ENCODE measurements at regions not wholly inside any gene's neighbourhood (a gene's known extent, or its start where the extent isn't known, plus 50 kb on each side); places are given as distances from the start of the nearest gene placed in this dataset.

GRCh38 chr9:85278769-85279168, 463.0 kb downstream of the AGTPBP1 start:
- no peak for DNase-seq (ENCODE audit: low read depth in 1 of 2, low spot score in 1 of 2)
- Histone ChIP-seq H3K4me3 (replicated peaks; ENCODE audit: insufficient read depth, low read length) (no peak overlapping the region), H3K27me3 (ENCODE audit: insufficient read depth, poor library complexity, severe bottlenecking) (peaks cover 2% of the 10 kb centered on the region), H3K27ac (replicated peaks) (no peak overlapping the region)
- TF ChIP-seq GABPA (IDR thresholded peaks at IDR 0.05; ENCODE audit: low read depth): no peak
- TF ChIP-seq SPI1 (IDR thresholded peaks at IDR 0.05; ENCODE audit: borderline replicate concordance, low read depth): no peak
- TF ChIP-seq POLR2AphosphoS5 (IDR thresholded peaks at IDR 0.05; ENCODE audit: low read depth): no peak
- no peak for TF ChIP-seq REST (IDR thresholded peaks at IDR 0.05; ENCODE audit: insufficient replicate concordance, low read depth)
- TF ChIP-seq CTCF (IDR thresholded peaks at IDR 0.05; ENCODE audit: insufficient read depth, low read length): no peak

- H3K4me3 ChIP-seq (replicated peaks; ENCODE audit: insufficient read depth, low read length): no peak overlapping the region
- peaks cover 2% of the 10 kb centered on the region for H3K27me3 ChIP-seq (ENCODE audit: insufficient read depth, poor library complexity, severe bottlenecking)
- TF ChIP-seq POLR2AphosphoS5 (IDR thresholded peaks at IDR 0.05; ENCODE audit: low read depth) (no peak), SPI1 (IDR thresholded peaks at IDR 0.05; ENCODE audit: borderline replicate concordance, low read depth) (no peak), GABPA (IDR thresholded peaks at IDR 0.05; ENCODE audit: low read depth) (no peak), REST (IDR thresholded peaks at IDR 0.05; ENCODE audit: insufficient replicate concordance, low read depth) (no peak), CTCF (IDR thresholded peaks at IDR 0.05; ENCODE audit: insufficient read depth, low read length) (no peak)
- DNase-seq (ENCODE audit: low read depth in 1 of 2, low spot score in 1 of 2): no peak
- no peak overlapping the region for H3K27ac ChIP-seq (replicated peaks)
These were observed 465.0 kb downstream of the AGTPBP1 start for GRCh38 chr9:85276741-85277140.

- H3K27ac ChIP-seq (replicated peaks): no peak overlapping the region
- H3K4me3 ChIP-seq (replicated peaks; ENCODE audit: insufficient read depth, low read length): no peak overlapping the region
- DNase-seq (ENCODE audit: low read depth in 1 of 2, low spot score in 1 of 2): no peak
- no peaks in the 10 kb centered on the region for H3K27me3 ChIP-seq (ENCODE audit: insufficient read depth, poor library complexity, severe bottlenecking)
- no peak for TF ChIP-seq SPI1 (IDR thresholded peaks at IDR 0.05; ENCODE audit: borderline replicate concordance, low read depth)
- no peak for TF ChIP-seq REST (IDR thresholded peaks at IDR 0.05; ENCODE audit: insufficient replicate concordance, low read depth)
- no peak for TF ChIP-seq POLR2AphosphoS5 (IDR thresholded peaks at IDR 0.05; ENCODE audit: low read depth)
- TF ChIP-seq GABPA (IDR thresholded peaks at IDR 0.05; ENCODE audit: low read depth): no peak
These were observed 471.9 kb downstream of the AGTPBP1 start for GRCh38 chr9:85269811-85270210.

All from HL-60 (cell line).